ENCODE measurements at regions not wholly inside any gene's neighbourhood (a gene's known extent, or its start where the extent isn't known, plus 50 kb on each side); places are given as distances from the start of the nearest gene placed in this dataset.

- H3K27me3 ChIP-seq: no peaks in the 10 kb centered on the region
- H3K27ac ChIP-seq: no peak overlapping the region
- no peak for DNase-seq
- H3K4me1 ChIP-seq: no peaks in the 10 kb centered on the region
- intact Hi-C loops (cut with DNase I): no loop called here
- no peaks in the 10 kb centered on the region for H3K36me3 ChIP-seq
- 44% methylated on average over 6 of the region's 11 CpGs for WGBS (ENCODE audit: insufficient coverage, low coverage, low lambda C conversion rate, missing lambda C conversion rate)
- ATAC-seq: no peak
- TF ChIP-seq POLR2A (IDR thresholded peaks at IDR 0.05) (no peak), CTCF (IDR thresholded peaks at IDR 0.05) (no peak)
- H3K9me3 ChIP-seq: no peaks in the 10 kb centered on the region
- no peak overlapping the region for H3K4me3 ChIP-seq
Observed at GRCh38 chr2:2570360-2570759, 239.3 kb upstream of the MYT1L start.

- no peak for TF ChIP-seq POLR2A (IDR thresholded peaks at IDR 0.05)
- TF ChIP-seq CTCF (IDR thresholded peaks at IDR 0.05): no peak
- Histone ChIP-seq H3K27ac (no peak overlapping the region), H3K4me3 (no peak overlapping the region), H3K27me3 (no peaks in the 10 kb centered on the region), H3K36me3 (no peaks in the 10 kb centered on the region), H3K9me3 (no peaks in the 10 kb centered on the region), H3K4me1 (no peaks in the 10 kb centered on the region)
- intact Hi-C loops (cut with DNase I): no loop called here
- ATAC-seq (no peak), DNase-seq (no peak)
- WGBS (ENCODE audit: insufficient coverage, low coverage, low lambda C conversion rate, missing lambda C conversion rate): 50% methylated on average over 1 of the region's 4 CpGs
Observed at GRCh38 chr2:2569836-2570235, 238.8 kb upstream of the MYT1L start.

GRCh38 chr2:2569306-2569705, 238.2 kb upstream of the MYT1L start:
- intact Hi-C loops (cut with DNase I): no loop called here
- no peaks in the 10 kb centered on the region for H3K4me1 ChIP-seq
- H3K27ac ChIP-seq: no peak overlapping the region
- WGBS (ENCODE audit: insufficient coverage, low coverage, low lambda C conversion rate, missing lambda C conversion rate): no CpG with 5 or more reads among the region's 11 CpGs
- no peaks in the 10 kb centered on the region for H3K27me3 ChIP-seq
- H3K9me3 ChIP-seq: no peaks in the 10 kb centered on the region
- no peaks in the 10 kb centered on the region for H3K36me3 ChIP-seq
- no peak overlapping the region for H3K4me3 ChIP-seq
- DNase-seq: no peak
- ATAC-seq: no peak
- TF ChIP-seq CTCF (IDR thresholded peaks at IDR 0.05): no peak
- no peak for TF ChIP-seq POLR2A (IDR thresholded peaks at IDR 0.05)

- no peak for DNase-seq
- ATAC-seq: no peak
- Histone ChIP-seq H3K9me3 (no peaks in the 10 kb centered on the region), H3K4me3 (no peak overlapping the region), H3K4me1 (no peaks in the 10 kb centered on the region), H3K27me3 (no peaks in the 10 kb centered on the region), H3K36me3 (no peaks in the 10 kb centered on the region), H3K27ac (no peak overlapping the region)
- TF ChIP-seq POLR2A (IDR thresholded peaks at IDR 0.05) (no peak), CTCF (IDR thresholded peaks at IDR 0.05) (no peak)
- intact Hi-C loops (cut with DNase I): no loop called here
- 56% methylated on average over 1 of the region's 9 CpGs for WGBS (ENCODE audit: insufficient coverage, low coverage, low lambda C conversion rate, missing lambda C conversion rate)
Observed at GRCh38 chr2:2568411-2568810, 237.3 kb upstream of the MYT1L start.

- H3K36me3 ChIP-seq: no peaks in the 10 kb centered on the region
- TF ChIP-seq CTCF (IDR thresholded peaks at IDR 0.05): no peak
- no peak for TF ChIP-seq POLR2A (IDR thresholded peaks at IDR 0.05)
- DNase-seq: no peak
- ATAC-seq: no peak
- intact Hi-C loops (cut with DNase I): no loop called here
- no peaks in the 10 kb centered on the region for H3K27me3 ChIP-seq
- H3K9me3 ChIP-seq: no peaks in the 10 kb centered on the region
- no peak overlapping the region for H3K4me3 ChIP-seq
- no peak overlapping the region for H3K27ac ChIP-seq
- no peaks in the 10 kb centered on the region for H3K4me1 ChIP-seq
- 55% methylated on average over 6 of the region's 15 CpGs for WGBS (ENCODE audit: insufficient coverage, low coverage, low lambda C conversion rate, missing lambda C conversion rate)
Observed at GRCh38 chr2:2567776-2568175, 236.7 kb upstream of the MYT1L start.

Data from right lobe of liver (tissue), 6 donors.